GM19463 (cell line): ENCODE measurements at regions not wholly inside any gene's neighbourhood (a gene's known extent, or its start where the extent isn't known, plus 50 kb on each side); places are given as distances from the start of the nearest gene placed in this dataset.
"Not testable (repeated sequence)": the region's sequence is repeated elsewhere in the genome, so short reads cannot be mapped to it uniquely, and the experiment has no call there.

ENCODE experiments used
- ATAC-seq: cut with Tn5 transposase; IDR thresholded peaks from one replicate; pipeline ENCODE4 v1.9.1; 2021; ENCODE audit warnings: mild to moderate bottlenecking, moderate library complexity; ENCODE audit not compliant: unreplicated experiment

GRCh38 chr5:13143214-13143613, 801.3 kb downstream of the DNAH5 start:
- no peak for ATAC-seq

GRCh38 chr5:13133951-13134350, 810.5 kb downstream of the DNAH5 start:
- ATAC-seq: no peak

DNA sequence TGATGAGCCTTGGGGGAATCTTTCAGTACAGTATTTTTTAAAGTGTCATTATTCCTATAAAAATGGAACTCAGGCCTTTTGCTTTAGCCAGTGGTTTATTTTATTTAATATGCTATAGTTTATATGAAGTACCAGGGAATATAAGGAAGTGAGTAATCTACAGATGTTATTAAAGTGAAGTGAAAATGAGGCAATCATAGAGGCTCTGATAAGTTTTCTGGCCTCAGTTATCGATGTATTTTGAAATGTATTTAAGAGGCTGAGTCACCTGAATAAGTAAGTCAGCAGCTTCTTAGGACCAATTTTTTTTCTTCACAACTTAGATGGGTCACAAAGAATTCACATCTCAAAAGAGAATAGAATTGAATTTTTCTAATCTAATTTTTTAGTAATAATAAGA, 829.0 kb downstream of the DNAH5 start:
- ATAC-seq: no peak

GRCh38 chr5:13108265-13108664, 836.2 kb downstream of the DNAH5 start:
- ATAC-seq: no peak

DNA sequence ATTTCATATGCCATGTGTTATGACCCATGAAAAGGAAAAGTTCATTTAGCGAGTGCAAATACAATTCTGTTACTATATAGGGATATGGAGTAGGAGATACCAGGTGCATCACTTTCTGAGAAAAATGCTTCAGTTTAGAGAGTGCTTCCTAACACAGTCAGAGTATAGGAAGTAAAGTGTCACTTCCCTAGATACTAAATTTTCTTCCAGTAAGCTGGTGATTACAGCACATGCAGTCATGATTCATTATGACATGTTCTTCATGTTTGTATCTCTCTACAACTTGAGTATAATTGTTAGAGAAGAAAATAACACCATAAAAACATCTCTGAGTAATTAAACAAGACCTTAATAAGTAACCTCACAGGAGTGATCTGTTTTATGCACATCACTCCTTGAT, 837.0 kb downstream of the DNAH5 start:
- no peak for ATAC-seq

DNA sequence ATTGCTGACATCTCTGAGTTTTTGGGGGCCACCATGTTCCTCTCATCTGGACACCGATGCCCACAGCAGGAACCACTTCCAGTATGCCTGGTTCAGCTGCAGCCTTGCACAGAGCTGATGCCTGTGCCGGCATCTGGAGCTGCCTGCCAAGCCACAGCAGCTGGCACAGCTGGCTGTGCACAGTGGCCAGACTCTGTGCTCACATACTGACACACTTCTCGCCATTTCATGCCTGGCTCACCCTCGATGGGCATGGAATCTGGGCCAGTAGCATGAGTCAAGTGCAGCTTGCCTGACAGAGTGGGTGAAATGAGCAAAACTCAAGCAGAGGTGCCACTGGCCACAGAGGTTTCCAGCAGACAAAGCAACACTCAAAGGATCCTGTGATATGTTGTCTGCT, 863.4 kb downstream of the DNAH5 start:
- no peak for ATAC-seq

DNA sequence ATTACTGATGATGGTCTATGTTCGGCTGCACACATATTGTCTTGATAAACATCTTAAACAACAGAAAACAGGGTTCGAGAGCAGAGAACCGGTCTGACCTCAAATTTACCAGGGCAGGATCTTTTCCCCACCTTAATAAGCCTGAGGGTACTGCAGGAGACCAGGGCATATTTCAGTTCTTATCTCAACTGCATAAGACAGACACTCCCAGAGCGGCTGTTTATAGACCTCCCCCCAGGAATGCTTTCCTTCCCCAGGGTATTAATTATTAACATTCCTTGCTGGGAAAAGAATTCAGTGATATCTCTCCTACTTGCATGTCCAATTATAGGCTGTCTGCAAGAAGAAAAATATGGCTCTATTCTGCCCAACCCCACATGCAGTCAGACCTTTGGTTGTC, 871.6 kb downstream of the DNAH5 start:
- not testable (repeated sequence) for ATAC-seq

DNA sequence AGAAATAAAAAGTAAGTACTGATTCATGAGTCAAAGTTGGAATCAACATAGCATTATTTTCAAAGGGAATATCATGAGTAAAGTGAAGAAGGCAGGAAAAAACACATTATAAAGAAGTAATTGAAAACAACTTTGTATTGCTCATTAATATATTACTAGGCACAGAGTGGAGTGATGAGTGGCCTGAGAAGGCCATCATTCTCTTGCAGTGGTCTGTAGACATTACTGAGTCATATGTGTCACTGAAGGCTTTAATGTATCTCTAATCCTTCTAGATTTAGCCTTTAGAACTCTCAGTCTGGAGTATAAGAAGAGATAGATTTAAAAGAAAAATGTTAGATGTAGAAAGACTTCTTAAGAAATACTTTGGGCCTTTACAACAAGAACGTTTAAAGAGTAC, 881.4 kb downstream of the DNAH5 start:
- ATAC-seq: no peak

DNA sequence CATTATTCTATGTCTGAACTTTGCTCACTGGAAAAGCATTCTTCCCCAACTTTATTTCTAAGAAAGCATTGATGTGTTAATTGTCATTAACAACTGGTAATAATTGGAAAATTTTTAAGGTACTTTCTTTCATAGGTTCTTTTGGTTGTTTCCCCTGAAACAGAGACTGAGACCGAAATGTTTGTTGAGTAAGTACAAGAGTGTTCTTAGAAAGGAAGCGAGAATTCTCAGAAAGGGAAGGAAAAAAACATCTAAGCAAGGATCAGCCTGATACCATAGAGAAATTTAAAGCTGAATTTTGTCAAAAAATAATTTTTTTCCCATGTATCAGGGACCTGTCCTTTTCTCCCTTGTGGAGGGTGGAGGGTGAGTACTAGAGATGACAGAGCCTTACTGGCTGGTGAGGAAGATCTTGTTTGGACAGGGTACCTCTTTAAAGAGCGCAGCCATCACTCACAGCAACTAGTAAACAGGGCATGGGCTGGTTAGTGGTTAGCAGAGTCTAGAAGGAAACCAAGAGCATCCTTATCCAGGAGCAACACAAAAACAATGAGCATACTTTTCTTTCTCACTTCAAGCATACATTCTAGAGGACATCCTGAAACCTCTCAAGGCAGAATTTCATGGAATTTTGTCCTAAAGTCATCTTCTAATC, 898.5 kb downstream of the DNAH5 start:
- no peak for ATAC-seq

- ATAC-seq: no peak
Measured at GRCh38 chr5:13034061-13034460, 910.4 kb downstream of the DNAH5 start.

DNA sequence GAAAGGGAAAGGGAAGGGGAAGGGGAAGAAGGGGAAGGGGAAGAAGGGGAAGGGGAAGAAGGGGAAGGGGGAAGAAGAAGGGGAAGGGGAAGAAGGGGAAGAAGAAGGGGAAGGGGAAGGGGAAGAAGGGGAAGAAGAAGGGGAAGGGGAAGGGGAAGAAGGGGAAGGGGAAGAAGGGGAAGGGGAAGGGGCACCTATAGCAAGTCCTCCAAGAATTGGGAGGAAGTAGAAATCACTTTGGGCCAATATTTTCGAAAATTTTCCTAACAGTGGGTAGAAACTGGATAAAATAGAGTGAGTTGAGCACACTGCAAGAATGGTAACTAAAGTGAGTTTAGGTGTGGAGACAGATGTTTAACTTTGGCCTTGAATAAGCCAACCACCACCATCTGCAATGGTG, 915.3 kb downstream of the DNAH5 start:
- no peak for ATAC-seq

DNA sequence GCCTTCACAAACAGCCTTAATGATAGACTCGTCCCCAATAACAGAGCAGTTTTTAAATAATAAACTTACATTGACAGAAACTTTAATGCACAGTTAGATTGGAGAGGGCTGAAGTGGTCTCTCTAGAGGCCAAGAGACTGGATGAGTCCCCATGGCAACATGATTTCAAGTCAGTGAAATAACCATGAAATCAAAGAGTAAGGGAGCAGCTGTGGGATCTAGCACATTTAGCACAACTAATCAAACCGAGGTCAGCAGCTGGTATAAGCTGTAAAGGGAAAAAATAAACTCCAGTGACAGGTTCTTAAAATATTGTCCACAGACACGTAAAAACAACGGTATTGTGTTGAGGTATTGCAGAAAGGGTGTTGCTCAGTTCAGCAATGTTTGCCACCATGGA, 916.6 kb downstream of the DNAH5 start:
- ATAC-seq: no peak

DNA sequence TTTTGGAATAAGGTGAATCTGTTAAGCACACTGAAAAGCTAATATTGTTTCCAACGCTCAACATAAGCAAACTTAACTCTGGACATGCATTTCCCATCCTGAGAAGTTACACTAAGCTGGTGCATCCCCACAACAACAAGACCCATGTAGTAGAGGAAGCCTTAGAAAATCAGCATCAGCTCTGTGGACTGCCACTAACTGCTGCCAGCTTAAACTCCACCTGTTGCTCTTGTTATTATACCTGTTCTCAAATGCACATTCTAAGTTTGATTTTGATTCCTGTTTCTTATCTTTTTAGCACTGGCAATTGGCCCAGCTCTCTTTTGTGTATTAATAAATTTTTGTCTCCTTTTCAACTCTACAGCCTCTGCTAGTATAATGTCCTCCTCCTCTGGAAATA, 924.8 kb downstream of the DNAH5 start:
- ATAC-seq: no peak

DNA sequence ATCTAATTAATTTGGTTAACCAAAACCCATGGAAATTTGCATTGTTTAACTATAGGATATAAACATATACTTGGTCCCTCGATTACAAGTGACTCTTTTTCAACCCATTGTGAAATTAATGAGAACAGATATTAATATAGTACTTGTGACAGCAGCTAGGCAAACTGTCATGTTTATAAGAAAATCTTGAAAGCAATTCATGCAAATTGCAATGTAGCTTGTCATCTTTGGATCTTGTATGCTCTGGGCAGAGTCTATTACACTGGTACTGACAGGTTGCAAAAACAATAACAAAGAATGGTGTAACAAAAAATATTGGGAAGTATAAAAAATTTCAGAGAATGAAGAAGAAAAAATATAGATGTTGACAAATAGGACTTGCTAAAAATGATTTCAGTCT, 941.0 kb downstream of the DNAH5 start:
- ATAC-seq: no peak

GRCh38 chr5:12999667-13000066, 944.8 kb downstream of the DNAH5 start:
- no peak for ATAC-seq

DNA sequence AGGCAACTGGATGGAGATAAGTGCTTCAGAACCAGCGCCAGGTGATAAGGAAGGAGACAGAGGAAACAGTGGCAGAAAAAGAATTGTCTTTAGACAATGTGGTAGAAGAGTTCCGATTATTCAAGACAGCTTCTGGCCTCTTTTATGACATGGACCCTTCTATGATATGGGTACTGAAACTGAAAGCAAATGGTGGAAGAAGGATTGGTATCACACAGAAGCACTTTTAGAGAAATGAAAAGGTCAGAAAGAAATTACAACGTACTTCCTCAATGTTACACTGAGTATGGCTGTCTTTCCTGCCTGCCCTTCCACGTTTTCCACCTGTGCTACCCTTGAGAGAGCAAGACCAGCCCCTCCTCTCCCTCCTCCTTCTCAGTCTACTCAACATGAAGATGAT, 959.3 kb downstream of the DNAH5 start:
- no peak for ATAC-seq

DNA sequence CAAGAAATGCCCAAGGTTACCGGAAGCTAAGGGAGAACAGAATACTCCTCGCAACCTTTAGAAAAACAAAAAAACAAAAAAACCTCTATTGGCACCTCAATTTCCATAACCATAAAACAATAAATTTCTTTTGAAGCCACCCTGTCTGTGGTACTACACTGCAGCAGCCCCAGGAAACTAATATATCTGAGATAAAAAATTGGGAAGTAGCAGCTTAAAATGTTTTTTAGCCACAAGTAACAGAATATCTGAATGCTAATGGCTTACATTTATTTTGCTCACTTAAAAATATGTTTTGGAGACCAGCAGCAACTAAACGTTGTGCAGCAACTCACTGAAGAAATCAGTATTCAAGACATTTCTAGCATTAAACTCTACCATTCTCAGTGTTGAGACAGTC, 969.6 kb downstream of the DNAH5 start:
- ATAC-seq: no peak

GRCh38 chr5:12965804-12966203, 978.7 kb downstream of the DNAH5 start:
- no peak for ATAC-seq

DNA sequence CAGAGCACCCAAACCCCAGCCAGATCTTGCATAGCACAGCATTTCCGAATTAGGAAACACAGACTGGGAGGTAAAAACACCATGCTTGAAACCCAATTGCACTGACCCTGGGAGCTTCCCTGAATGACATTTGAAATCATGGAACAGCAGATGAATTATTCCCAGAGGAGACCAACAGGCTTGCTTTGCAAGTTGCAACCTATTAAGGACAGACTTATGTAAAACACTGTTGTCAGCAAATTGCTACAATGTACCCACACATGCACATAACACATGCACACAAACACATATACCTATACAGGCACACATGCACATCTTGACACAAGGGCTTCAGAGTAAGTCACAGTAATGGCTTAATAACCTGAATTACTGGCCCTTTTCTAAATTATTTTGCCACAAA, 984.8 kb downstream of the DNAH5 start:
- no peak for ATAC-seq

DNA sequence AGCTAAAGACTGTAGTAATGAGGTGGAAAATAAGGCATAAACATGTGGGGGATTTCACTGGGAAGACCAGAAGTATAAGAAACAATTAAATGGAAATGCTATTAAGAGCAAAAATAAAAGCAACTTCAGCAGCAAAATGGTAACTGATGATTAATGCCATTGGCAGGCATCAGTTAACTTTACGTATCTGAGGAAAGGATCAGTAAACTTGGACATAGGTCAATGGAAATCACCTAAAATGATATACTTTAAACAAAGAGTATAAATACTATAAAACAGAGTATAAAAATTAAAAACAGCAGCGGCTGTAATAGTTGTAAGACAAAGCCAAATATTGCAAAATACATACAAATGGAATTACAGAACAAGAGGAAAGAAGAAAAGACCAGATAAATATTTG, 992.1 kb downstream of the DNAH5 start:
- ATAC-seq: no peak

DNA sequence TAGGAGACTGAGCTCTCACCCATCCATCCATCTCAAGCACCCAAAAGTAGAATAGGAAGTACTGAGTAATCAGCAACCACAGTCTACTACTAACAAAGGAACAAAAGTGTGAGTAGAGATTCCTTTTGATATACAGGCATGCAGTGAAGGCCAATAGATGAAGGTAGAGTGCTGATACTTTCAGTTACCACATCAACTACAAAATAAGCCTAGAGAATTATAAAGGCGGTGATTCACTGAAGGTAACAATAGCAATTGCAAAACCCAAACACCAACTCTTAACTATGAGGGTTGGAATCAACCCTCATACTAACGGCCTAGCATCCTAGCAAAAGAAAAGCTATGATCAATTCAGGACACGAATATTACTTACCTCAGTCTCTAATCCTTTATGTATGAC, 992.6 kb downstream of the DNAH5 start:
- no peak for ATAC-seq

- ATAC-seq: no peak
Measured at GRCh38 chr5:12947379-12947778, 997.1 kb downstream of the DNAH5 start.

- not testable (repeated sequence) for ATAC-seq
Measured at GRCh38 chr5:12945477-12945876, 999.0 kb downstream of the DNAH5 start.
